B cell (primary cell): ENCODE measurements at regions not wholly inside any gene's neighbourhood (a gene's known extent, or its start where the extent isn't known, plus 50 kb on each side); places are given as distances from the start of the nearest gene placed in this dataset.

Experiments
- EZH2 ChIP-seq: IDR thresholded peaks from 2 replicates; pipeline ENCODE4 v1.6.1; 2012; ENCODE audit warnings: borderline replicate concordance, low read depth, mild to moderate bottlenecking, moderate library complexity, low read length; ENCODE audit not compliant: insufficient read depth, poor library complexity, severe bottlenecking
- TF ChIP-seq, protein P1 (sequence below): fragments of 200-600 bp; IDR thresholded peaks from one replicate; pipeline ENCODE4 v1.8.0; 2022; ENCODE audit warnings: antibody characterized with exemption, mild to moderate bottlenecking

DNA sequence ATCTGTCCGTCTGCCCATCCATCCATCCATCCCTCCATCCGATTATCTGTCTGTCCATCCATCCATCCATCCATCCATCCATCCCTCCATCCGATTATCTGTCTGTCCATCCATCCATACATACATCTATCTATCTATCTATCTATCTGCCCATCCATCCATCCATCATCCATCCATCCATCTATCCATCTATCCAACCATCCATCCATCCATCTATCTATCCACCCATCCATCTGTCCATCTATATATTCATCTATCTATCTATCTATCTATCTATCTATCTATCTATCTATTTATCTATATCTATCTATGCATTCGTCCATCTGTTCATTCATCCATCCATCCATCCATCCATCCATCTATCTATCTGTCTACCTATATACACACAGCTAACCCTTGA, 471.1 kb upstream of the ZNF507 start:
- TF ChIP-seq, protein P1, sequence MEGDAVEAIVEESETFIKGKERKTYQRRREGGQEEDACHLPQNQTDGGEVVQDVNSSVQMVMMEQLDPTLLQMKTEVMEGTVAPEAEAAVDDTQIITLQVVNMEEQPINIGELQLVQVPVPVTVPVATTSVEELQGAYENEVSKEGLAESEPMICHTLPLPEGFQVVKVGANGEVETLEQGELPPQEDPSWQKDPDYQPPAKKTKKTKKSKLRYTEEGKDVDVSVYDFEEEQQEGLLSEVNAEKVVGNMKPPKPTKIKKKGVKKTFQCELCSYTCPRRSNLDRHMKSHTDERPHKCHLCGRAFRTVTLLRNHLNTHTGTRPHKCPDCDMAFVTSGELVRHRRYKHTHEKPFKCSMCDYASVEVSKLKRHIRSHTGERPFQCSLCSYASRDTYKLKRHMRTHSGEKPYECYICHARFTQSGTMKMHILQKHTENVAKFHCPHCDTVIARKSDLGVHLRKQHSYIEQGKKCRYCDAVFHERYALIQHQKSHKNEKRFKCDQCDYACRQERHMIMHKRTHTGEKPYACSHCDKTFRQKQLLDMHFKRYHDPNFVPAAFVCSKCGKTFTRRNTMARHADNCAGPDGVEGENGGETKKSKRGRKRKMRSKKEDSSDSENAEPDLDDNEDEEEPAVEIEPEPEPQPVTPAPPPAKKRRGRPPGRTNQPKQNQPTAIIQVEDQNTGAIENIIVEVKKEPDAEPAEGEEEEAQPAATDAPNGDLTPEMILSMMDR = no peak
- no peak for TF ChIP-seq EZH2
